ENCODE measurements at regions not wholly inside any gene's neighbourhood (a gene's known extent, or its start where the extent isn't known, plus 50 kb on each side); places are given as distances from the start of the nearest gene placed in this dataset.

DNA sequence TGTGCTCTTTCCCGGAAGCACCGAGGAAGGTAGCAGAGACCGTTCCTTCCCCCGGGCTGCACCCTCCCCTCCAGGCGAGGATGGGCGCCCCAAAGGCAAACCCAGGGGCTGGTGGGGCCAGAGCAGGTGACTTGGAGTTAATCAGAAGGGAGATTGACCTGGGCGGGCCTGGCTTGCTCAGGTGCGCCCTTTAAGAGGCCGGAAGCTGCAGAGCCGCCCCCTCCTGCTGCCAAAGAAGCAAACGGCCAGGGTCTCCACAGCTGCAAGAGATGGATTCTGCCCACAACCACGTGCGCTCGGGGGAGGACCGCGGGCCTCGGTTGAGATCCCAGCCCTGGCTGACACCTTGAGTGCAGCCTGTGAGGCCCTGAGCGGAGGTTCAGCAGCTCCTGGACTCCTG lies 218.2 kb upstream of the NAALADL2 start:
- Histone ChIP-seq H2BK12ac (ENCODE audit: low read depth, low read length) (no peak overlapping the region), H2BK120ac (replicated peaks; ENCODE audit: low read depth, low read length) (no peak overlapping the region), H3K56ac (replicated peaks; ENCODE audit: insufficient read length, low read depth, low read length) (no peak overlapping the region), H3K4ac (replicated peaks; ENCODE audit: insufficient read length, low read depth, low read length) (no peak overlapping the region), H3K27me3 (replicated peaks in 1 of 4; ENCODE audit: control insufficient read depth in 3 of 4, extremely low read depth in 1 of 4, insufficient read depth in 3 of 4, low read length in 3 of 4) (no peaks in the 10 kb centered on the region), H2AK5ac (ENCODE audit: low read depth, low read length) (no peak overlapping the region), H3K9me3 (ENCODE audit: insufficient read depth in 2 of 2, low read depth in 1 of 2, low read length in 1 of 2) (no peaks in the 10 kb centered on the region; a peak in 1 of 4 replicates), H3K79me2 (ENCODE audit: control insufficient read depth in 1 of 2, insufficient read depth in 2 of 2, low read length in 2 of 2) (no peaks in the 10 kb centered on the region), H3K27ac (ENCODE audit: low read depth, low read length) (no peak overlapping the region), H4K8ac (ENCODE audit: extremely low read depth, insufficient read depth, low read length) (no peak overlapping the region), H2BK5ac (ENCODE audit: low read depth, low read length) (no peak overlapping the region), H4K20me1 (replicated peaks in 1 of 2; ENCODE audit: control insufficient read depth in 1 of 2, insufficient read depth in 2 of 2, low read length in 2 of 2) (no peaks in the 10 kb centered on the region), H4K91ac (replicated peaks; ENCODE audit: insufficient read length, low read length) (no peak overlapping the region), H3K14ac (ENCODE audit: insufficient read length) (no peak overlapping the region), H3K18ac (ENCODE audit: extremely low read depth, low read length) (no peak overlapping the region), H3K23ac (ENCODE audit: insufficient read length) (no peak overlapping the region), H3K9ac (replicated peaks in 1 of 4; ENCODE audit: extremely low read depth in 1 of 4, low read depth in 3 of 4, low read length in 3 of 4) (no peak overlapping the region), H3K4me3 (ENCODE audit: extremely low read depth in 1 of 4, insufficient read depth in 2 of 4, low read depth in 3 of 4, low read length in 4 of 4) (no peak overlapping the region), H2AFZ (ENCODE audit: low read length) (no peak overlapping the region), H2BK20ac (ENCODE audit: low read length) (no peak overlapping the region), H4K5ac (ENCODE audit: insufficient read length, low read depth, low read length) (no peak overlapping the region), H3K23me2 (ENCODE audit: low read depth, low read length) (no peaks in the 10 kb centered on the region), H3K36me3 (ENCODE audit: control insufficient read depth in 2 of 4, insufficient read depth in 4 of 4, low read length in 3 of 4) (no peaks in the 10 kb centered on the region), H3K4me2 (ENCODE audit: insufficient read depth in 1 of 2, low read depth in 2 of 2, low read length in 2 of 2) (no peak overlapping the region), H3K79me1 (ENCODE audit: low read depth, low read length) (no peaks in the 10 kb centered on the region), H3K4me1 (replicated peaks in 1 of 4; ENCODE audit: control insufficient read depth in 3 of 4, insufficient read depth in 4 of 4, low read length in 3 of 4) (peaks cover 0 to 3% (median 0%) of the 10 kb centered on the region in 4 experiments; a peak in 1 of 7 replicates), H2BK15ac (ENCODE audit: low read length) (no peak overlapping the region)
- ChIA-PET CTCF (ENCODE audit: partially characterized antibody) (interaction anchor here (1.5 kb wide), 1 partner anchor 48 kb away, joined by 3 read pairs; no protein-coding TSS in a partner anchor), POLR2A (ENCODE audit: partially characterized antibody) (interaction anchor here (1.6 kb wide), 1 partner anchor 100 kb away, joined by 3 read pairs; no protein-coding TSS in a partner anchor)
- no peak for TF ChIP-seq SIRT6 (IDR thresholded peaks at IDR 0.05; ENCODE audit: low read length)
- TF ChIP-seq CTBP2 (IDR thresholded peaks at IDR 0.05; ENCODE audit: borderline replicate concordance, insufficient read depth, insufficient read length, low read length) = no peak
- no peak for TF ChIP-seq KDM1A (IDR thresholded peaks at IDR 0.05; ENCODE audit: borderline replicate concordance, low read length)
- no peak for TF ChIP-seq SIX5 (IDR thresholded peaks at IDR 0.05; ENCODE audit: low read depth, low read length)
- no peak for TF ChIP-seq NANOG (IDR thresholded peaks at IDR 0.05; ENCODE audit: insufficient read depth, low read depth, low read length, poor library complexity, severe bottlenecking)
- no peak for TF ChIP-seq TAF1 (IDR thresholded peaks at IDR 0.05; ENCODE audit: low read depth, low read length)
- TF ChIP-seq JUN (IDR thresholded peaks at IDR 0.05; ENCODE audit: low read depth, low read length) = no peak
- TF ChIP-seq, protein P1, sequence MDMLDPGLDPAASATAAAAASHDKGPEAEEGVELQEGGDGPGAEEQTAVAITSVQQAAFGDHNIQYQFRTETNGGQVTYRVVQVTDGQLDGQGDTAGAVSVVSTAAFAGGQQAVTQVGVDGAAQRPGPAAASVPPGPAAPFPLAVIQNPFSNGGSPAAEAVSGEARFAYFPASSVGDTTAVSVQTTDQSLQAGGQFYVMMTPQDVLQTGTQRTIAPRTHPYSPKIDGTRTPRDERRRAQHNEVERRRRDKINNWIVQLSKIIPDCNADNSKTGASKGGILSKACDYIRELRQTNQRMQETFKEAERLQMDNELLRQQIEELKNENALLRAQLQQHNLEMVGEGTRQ (IDR thresholded peaks at IDR 0.05; ENCODE audit: low read length) = no peak
- no peak for TF ChIP-seq TBP (IDR thresholded peaks at IDR 0.05; ENCODE audit: low read depth, low read length)
- TF ChIP-seq SP2 (IDR thresholded peaks at IDR 0.05; ENCODE audit: low read length) = no peak
- no peak for TF ChIP-seq CREB1 (IDR thresholded peaks at IDR 0.05)
- no peak for TF ChIP-seq ZNF274 (IDR thresholded peaks at IDR 0.05; ENCODE audit: borderline replicate concordance, extremely low read depth, low read length)
- FAIRE-seq (no peak), DNase-seq (ENCODE audit: low read depth in 1 of 2, low spot score in 2 of 2) (no peak)
- WGBS, 2 experiments (ENCODE audit: extremely low coverage in 1 of 2, insufficient coverage in 1 of 2, insufficient read length in 1 of 2, insufficient replicate concordance in 2 of 2, low coverage in 1 of 2, low lambda C conversion rate in 2 of 2, missing lambda C conversion rate in 1 of 2) = 92% methylated on average over 17 of the region's 18 CpGs; no CpG with 5 or more reads in 1 of the 2 experiments
